HCT116 (cell line): ENCODE measurements at regions not wholly inside any gene's neighbourhood (a gene's known extent, or its start where the extent isn't known, plus 50 kb on each side); places are given as distances from the start of the nearest gene placed in this dataset.
A peak's percentile ranks its signal among the peaks of the same experiment; 100 is the strongest.

Experiments
- ATAC-seq: fragments of 200-7000 bp; cut with Tn5 transposase; 2 replicates; pipeline ENCODE4 v1.9.1; 2020; ENCODE audit warnings: mild to moderate bottlenecking, moderate library complexity
- BruUV-seq: library from RNA; stranded (reverse); fragments of 400-500 nt; replicated peaks from 2 replicates; lab custom pipeline; 2021; lab: Mats Ljungman, UMichigan
- CTCF ChIA-PET: fragments of 300-600 bp; sonication (Branson Sonifier 250); formaldehyde crosslinking; loops from one replicate; lab custom pipeline; 2021; ENCODE audit warnings: antibody characterized with exemption; lab: Charles Lee
- POLR2A ChIA-PET: fragments of 300-600, 350-600 bp; sonication (Branson Sonifier 250); formaldehyde crosslinking; loops from one replicate; lab custom pipeline; 2021; ENCODE audit warnings: antibody characterized with exemption; lab: Charles Lee
- RAD21 ChIA-PET, 2 experiments: fragments of 300-600 bp; sonication (Branson Sonifier 250); formaldehyde crosslinking; loops; one replicate each; lab custom pipeline; 2023; ENCODE audit warnings: low total read pairs in 2 of 2; ENCODE audit not compliant: uncharacterized antibody in 2 of 2, unreplicated experiment in 2 of 2, low non-redundant PET in 1 of 2; lab: Charles Lee
- DNase-seq: peaks from one replicate; pipeline ENCODE4 v3.0.0-alpha.2; 2010; ENCODE audit warnings: low read depth, low spot score
- H2AFZ ChIP-seq: fragments of 200-600 bp; shearing (Covaris generic), sonication (generic); 2 replicates; pipeline ENCODE4 v1.6.1; 2017; ENCODE audit warnings: low read depth, mixed run types, mixed read lengths, antibody characterized with exemption, low read length; ENCODE audit not compliant: poor library complexity, severe bottlenecking
- H3K27ac ChIP-seq: 2 replicates; pipeline ENCODE4 v1.5.1; 2012; ENCODE audit warnings: low read depth, low read length
- H3K27me3 ChIP-seq: fragments of 200-600 bp; sonication (generic); 2 replicates; pipeline ENCODE4 v1.6.1; 2016; ENCODE audit warnings: mixed run types, low read length, mixed read lengths; ENCODE audit not compliant: insufficient read depth
- H3K36me3 ChIP-seq, 2 experiments: fragments of 200-500 bp in 1 of 2; fragments of 200-600 bp in 1 of 2; sonication (Bioruptor generic) in 1 of 2; sonication (generic) in 1 of 2; 2 replicates each; pipeline versions ENCODE4 v1.5.1 to v1.6.1; 2014 to 2016; ENCODE audit warnings: low read length in 2 of 2, inconsistent platforms in 1 of 2, mixed read lengths in 1 of 2, mixed run types in 1 of 2; ENCODE audit not compliant: insufficient read depth in 2 of 2, control insufficient read depth in 1 of 2
- H3K4me1 ChIP-seq, 2 experiments: fragments of 200-600 bp in 1 of 2; sonication (generic) in 1 of 2; 2 replicates each; pipeline versions ENCODE4 v1.5.1 to v1.6.1; 2012 to 2017; ENCODE audit warnings: low read length in 2 of 2, inconsistent platforms in 1 of 2, mild to moderate bottlenecking in 1 of 2, mixed read lengths in 1 of 2, mixed run types in 1 of 2, moderate library complexity in 1 of 2; ENCODE audit not compliant: insufficient read depth in 2 of 2, control insufficient read depth in 1 of 2
- H3K4me2 ChIP-seq: fragments of 200-600 bp; sonication (generic); 2 replicates; pipeline ENCODE4 v1.6.1; 2017; ENCODE audit warnings: mixed run types, low read length, mixed read lengths
- H3K4me3 ChIP-seq, 2 experiments: fragments of 200-600 bp in 1 of 2; sonication (generic) in 1 of 2; replicated peaks in 1 of 2; 2 replicates each; pipeline ENCODE4 v1.5.1; 2011 to 2016; ENCODE audit warnings: low read length in 2 of 2, control low read depth in 1 of 2, low read depth in 1 of 2, mild to moderate bottlenecking in 1 of 2, mixed read lengths in 1 of 2, mixed run types in 1 of 2
- H3K79me2 ChIP-seq: fragments of 200-600 bp; sonication (generic); 2 replicates; pipeline ENCODE4 v1.6.1; 2017; ENCODE audit warnings: mild to moderate bottlenecking, mixed run types, low read length, moderate library complexity, mixed read lengths; ENCODE audit not compliant: insufficient read depth
- H3K9ac ChIP-seq: fragments of 200-600 bp; sonication (generic); 2 replicates; pipeline ENCODE4 v1.6.1; 2016; ENCODE audit warnings: low read length, mixed read lengths
- H3K9me2 ChIP-seq: fragments of 200-600 bp; sonication (generic), shearing (Covaris generic); 2 replicates; pipeline ENCODE4 v1.6.1; 2017; ENCODE audit warnings: mixed run types, mild to moderate bottlenecking, moderate library complexity; ENCODE audit not compliant: insufficient read depth
- H3K9me3 ChIP-seq, 2 experiments: fragments of 200-500 bp in 1 of 2; fragments of 200-600 bp in 1 of 2; sonication (Bioruptor generic) in 1 of 2; sonication (generic) in 1 of 2; 2 replicates each; pipeline ENCODE4 v1.6.1; 2014 to 2017; ENCODE audit warnings: low read length in 2 of 2, mixed read lengths in 2 of 2, inconsistent platforms in 1 of 2, low read depth in 1 of 2, mild to moderate bottlenecking in 1 of 2, mixed run types in 1 of 2, moderate library complexity in 1 of 2; ENCODE audit not compliant: control insufficient read depth in 1 of 2, insufficient read depth in 1 of 2
- H4K20me1 ChIP-seq: fragments of 200-600 bp; sonication (generic), shearing (Covaris generic); 2 replicates; pipeline ENCODE4 v1.6.1; 2017; ENCODE audit warnings: mixed run types, mild to moderate bottlenecking, moderate library complexity; ENCODE audit not compliant: insufficient read depth
- CBX3 ChIP-seq: IDR thresholded peaks from 2 replicates; pipeline ENCODE4 v1.6.1; 2012; ENCODE audit warnings: low read depth
- CEBPB ChIP-seq: IDR thresholded peaks from 2 replicates; pipeline ENCODE4 v1.6.1; 2012; ENCODE audit warnings: low read depth
- ELF1 ChIP-seq: IDR thresholded peaks from 2 replicates; pipeline ENCODE4 v1.6.1; 2012; ENCODE audit warnings: low read depth, borderline replicate concordance
- EZH2phosphoT487 ChIP-seq: fragments of 200-600 bp; IDR thresholded peaks from 2 replicates; pipeline ENCODE4 v1.6.1; 2018; ENCODE audit warnings: antibody characterized with exemption, borderline replicate concordance
- POLR2AphosphoS5 ChIP-seq: IDR thresholded peaks from 2 replicates; pipeline ENCODE4 v1.6.1; 2011; ENCODE audit warnings: mild to moderate bottlenecking, low read depth, low read length, moderate library complexity
- RAD21 ChIP-seq: IDR thresholded peaks from 2 replicates; pipeline ENCODE4 v1.6.1; 2012; ENCODE audit warnings: low read depth, mild to moderate bottlenecking
- SP1 ChIP-seq: IDR thresholded peaks from 2 replicates; pipeline ENCODE4 v1.6.1; 2012; ENCODE audit warnings: low read depth
- TCF7L2 ChIP-seq: IDR thresholded peaks from 2 replicates; pipeline ENCODE4 v1.7.0; 2011; ENCODE audit warnings: borderline replicate concordance, inconsistent platforms; ENCODE audit not compliant: insufficient read depth, insufficient read length; ENCODE audit errors: extremely low read depth
- YY1 ChIP-seq: IDR thresholded peaks from 2 replicates; pipeline ENCODE4 v1.6.1; 2011; ENCODE audit warnings: low read length, low read depth, moderate library complexity, mild to moderate bottlenecking; ENCODE audit not compliant: insufficient replicate concordance; ENCODE audit errors: extremely low read depth
- ZFX ChIP-seq: fragments of 450-650 bp; IDR thresholded peaks from 2 replicates; pipeline ENCODE4 v1.6.1; 2017
- ZNF274 ChIP-seq: fragments of 200-500 bp; sonication (Bioruptor generic); IDR thresholded peaks from 2 replicates; pipeline ENCODE4 v1.6.1; 2014; ENCODE audit warnings: mild to moderate bottlenecking, low read depth, low read length, inconsistent platforms
- intact Hi-C: fragments of 100-400 bp; cut with micrococcal nuclease; formaldehyde crosslinking; loops from 2 replicates; pipeline ENCODE4 v1.10.0; 2022
- TF ChIP-seq, protein P1 (sequence below): IDR thresholded peaks from 2 replicates; pipeline ENCODE4 v1.6.1; 2011; ENCODE audit warnings: mild to moderate bottlenecking, low read length, moderate library complexity; ENCODE audit not compliant: insufficient replicate concordance; ENCODE audit errors: extremely low read depth
- TF ChIP-seq, protein P2 (sequence below): IDR thresholded peaks from 2 replicates; pipeline ENCODE4 v1.6.1; 2012
- TF ChIP-seq, protein P3 (sequence below): IDR thresholded peaks from 2 replicates; pipeline ENCODE4 v1.6.1; 2012
- TF ChIP-seq, protein P4 (sequence below): IDR thresholded peaks from 2 replicates; pipeline ENCODE4 v1.6.1; 2012; ENCODE audit warnings: low read depth

DNA sequence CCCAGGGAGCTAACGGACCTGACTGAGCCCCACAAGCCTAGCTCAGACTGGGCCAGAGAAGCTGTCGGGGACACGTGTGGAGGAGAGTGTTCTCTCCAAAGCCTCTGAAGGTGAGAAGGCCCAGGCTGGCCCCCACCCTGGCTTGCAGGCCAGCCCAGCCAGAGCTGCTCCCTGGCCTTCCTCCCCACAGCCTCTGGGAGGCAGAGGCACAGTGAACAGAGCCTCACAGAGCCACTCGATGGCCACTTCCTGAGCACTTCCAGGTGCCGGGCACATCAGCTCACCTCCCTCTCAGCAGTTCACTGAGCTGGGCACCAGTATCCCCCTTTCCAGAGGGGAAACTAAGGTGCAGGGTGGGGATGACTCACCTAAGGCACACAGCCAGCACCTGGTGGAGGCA, 109.4 kb upstream of the LINGO1 start:
- Histone ChIP-seq H3K4me3 (no peak overlapping the region), H3K4me1 (no peaks in the 10 kb centered on the region), H3K27me3 (no peaks in the 10 kb centered on the region), H3K79me2 (no peaks in the 10 kb centered on the region), H3K9ac (no peak overlapping the region), H4K20me1 (no peaks in the 10 kb centered on the region), H3K4me2 (no peak overlapping the region), H2AFZ (no peak overlapping the region), H3K27ac (no peak overlapping the region), H3K36me3 (no peaks in the 10 kb centered on the region), H3K9me2 (no peaks in the 10 kb centered on the region), H3K9me3 (no peaks in the 10 kb centered on the region)
- intact Hi-C loops, result no loop called here
- ChIA-PET RAD21 (no interaction called here), POLR2A (no interaction called here), CTCF (no interaction called here)
- DNase-seq, result no peak
- peak; percentile 60; the same call in 1 of the 2 replicates for ATAC-seq
- TF ChIP-seq, protein P1, sequence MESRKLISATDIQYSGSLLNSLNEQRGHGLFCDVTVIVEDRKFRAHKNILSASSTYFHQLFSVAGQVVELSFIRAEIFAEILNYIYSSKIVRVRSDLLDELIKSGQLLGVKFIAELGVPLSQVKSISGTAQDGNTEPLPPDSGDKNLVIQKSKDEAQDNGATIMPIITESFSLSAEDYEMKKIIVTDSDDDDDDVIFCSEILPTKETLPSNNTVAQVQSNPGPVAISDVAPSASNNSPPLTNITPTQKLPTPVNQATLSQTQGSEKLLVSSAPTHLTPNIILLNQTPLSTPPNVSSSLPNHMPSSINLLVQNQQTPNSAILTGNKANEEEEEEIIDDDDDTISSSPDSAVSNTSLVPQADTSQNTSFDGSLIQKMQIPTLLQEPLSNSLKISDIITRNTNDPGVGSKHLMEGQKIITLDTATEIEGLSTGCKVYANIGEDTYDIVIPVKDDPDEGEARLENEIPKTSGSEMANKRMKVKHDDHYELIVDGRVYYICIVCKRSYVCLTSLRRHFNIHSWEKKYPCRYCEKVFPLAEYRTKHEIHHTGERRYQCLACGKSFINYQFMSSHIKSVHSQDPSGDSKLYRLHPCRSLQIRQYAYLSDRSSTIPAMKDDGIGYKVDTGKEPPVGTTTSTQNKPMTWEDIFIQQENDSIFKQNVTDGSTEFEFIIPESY, result no peak
- TF ChIP-seq ZFX (no peak), POLR2AphosphoS5 (no peak), CEBPB (no peak), CBX3 (no peak), TCF7L2 (no peak), ELF1 (no peak), ZNF274 (no peak), RAD21 (no peak), YY1 (no peak), SP1 (no peak), EZH2phosphoT487 (no peak)
- TF ChIP-seq, protein P2, sequence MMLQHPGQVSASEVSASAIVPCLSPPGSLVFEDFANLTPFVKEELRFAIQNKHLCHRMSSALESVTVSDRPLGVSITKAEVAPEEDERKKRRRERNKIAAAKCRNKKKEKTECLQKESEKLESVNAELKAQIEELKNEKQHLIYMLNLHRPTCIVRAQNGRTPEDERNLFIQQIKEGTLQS, result no peak
- TF ChIP-seq, protein P3, sequence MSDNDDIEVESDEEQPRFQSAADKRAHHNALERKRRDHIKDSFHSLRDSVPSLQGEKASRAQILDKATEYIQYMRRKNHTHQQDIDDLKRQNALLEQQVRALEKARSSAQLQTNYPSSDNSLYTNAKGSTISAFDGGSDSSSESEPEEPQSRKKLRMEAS, result no peak
- TF ChIP-seq, protein P4, sequence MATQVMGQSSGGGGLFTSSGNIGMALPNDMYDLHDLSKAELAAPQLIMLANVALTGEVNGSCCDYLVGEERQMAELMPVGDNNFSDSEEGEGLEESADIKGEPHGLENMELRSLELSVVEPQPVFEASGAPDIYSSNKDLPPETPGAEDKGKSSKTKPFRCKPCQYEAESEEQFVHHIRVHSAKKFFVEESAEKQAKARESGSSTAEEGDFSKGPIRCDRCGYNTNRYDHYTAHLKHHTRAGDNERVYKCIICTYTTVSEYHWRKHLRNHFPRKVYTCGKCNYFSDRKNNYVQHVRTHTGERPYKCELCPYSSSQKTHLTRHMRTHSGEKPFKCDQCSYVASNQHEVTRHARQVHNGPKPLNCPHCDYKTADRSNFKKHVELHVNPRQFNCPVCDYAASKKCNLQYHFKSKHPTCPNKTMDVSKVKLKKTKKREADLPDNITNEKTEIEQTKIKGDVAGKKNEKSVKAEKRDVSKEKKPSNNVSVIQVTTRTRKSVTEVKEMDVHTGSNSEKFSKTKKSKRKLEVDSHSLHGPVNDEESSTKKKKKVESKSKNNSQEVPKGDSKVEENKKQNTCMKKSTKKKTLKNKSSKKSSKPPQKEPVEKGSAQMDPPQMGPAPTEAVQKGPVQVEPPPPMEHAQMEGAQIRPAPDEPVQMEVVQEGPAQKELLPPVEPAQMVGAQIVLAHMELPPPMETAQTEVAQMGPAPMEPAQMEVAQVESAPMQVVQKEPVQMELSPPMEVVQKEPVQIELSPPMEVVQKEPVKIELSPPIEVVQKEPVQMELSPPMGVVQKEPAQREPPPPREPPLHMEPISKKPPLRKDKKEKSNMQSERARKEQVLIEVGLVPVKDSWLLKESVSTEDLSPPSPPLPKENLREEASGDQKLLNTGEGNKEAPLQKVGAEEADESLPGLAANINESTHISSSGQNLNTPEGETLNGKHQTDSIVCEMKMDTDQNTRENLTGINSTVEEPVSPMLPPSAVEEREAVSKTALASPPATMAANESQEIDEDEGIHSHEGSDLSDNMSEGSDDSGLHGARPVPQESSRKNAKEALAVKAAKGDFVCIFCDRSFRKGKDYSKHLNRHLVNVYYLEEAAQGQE, result no peak
- no TSS peak for BruUV-seq
